ENCODE measurements at regions not wholly inside any gene's neighbourhood (a gene's known extent, or its start where the extent isn't known, plus 50 kb on each side); places are given as distances from the start of the nearest gene placed in this dataset.
"Not testable (repeated sequence)": the region's sequence is repeated elsewhere in the genome, so short reads cannot be mapped to it uniquely, and the experiment has no call there.

DNA sequence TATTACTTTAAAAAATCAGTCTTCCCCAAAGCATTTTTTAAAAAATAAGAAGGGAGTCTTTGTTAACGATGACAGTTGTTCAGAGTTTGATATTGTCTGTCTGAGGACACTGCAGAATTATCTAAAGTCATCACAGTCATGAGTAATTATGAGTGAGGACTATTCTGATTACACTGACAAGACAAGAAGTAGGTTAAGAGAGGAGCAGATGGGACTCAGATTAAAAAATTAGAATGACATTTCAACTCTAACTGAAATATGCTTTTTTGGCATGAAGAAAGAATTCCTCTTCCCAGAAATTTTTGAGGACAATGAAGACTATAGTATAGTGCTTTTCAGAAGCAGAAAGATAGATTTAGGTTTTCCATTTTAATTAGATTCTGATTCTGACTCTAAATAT is 456.5 kb downstream of the EPHA7 start:
- TF ChIP-seq, protein P1, sequence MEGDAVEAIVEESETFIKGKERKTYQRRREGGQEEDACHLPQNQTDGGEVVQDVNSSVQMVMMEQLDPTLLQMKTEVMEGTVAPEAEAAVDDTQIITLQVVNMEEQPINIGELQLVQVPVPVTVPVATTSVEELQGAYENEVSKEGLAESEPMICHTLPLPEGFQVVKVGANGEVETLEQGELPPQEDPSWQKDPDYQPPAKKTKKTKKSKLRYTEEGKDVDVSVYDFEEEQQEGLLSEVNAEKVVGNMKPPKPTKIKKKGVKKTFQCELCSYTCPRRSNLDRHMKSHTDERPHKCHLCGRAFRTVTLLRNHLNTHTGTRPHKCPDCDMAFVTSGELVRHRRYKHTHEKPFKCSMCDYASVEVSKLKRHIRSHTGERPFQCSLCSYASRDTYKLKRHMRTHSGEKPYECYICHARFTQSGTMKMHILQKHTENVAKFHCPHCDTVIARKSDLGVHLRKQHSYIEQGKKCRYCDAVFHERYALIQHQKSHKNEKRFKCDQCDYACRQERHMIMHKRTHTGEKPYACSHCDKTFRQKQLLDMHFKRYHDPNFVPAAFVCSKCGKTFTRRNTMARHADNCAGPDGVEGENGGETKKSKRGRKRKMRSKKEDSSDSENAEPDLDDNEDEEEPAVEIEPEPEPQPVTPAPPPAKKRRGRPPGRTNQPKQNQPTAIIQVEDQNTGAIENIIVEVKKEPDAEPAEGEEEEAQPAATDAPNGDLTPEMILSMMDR (IDR thresholded peaks at IDR 0.05; ENCODE audit: extremely low read depth, missing control alignments): no peak

GRCh38 chr6:92952111-92952510 is 467.2 kb downstream of the EPHA7 start:
- DNase-seq (ENCODE audit: low spot score): not testable (repeated sequence)

More for the DNA sequence above, 456.5 kb downstream of the EPHA7 start:
- DNase-seq (ENCODE audit: low spot score): no peak

DNA sequence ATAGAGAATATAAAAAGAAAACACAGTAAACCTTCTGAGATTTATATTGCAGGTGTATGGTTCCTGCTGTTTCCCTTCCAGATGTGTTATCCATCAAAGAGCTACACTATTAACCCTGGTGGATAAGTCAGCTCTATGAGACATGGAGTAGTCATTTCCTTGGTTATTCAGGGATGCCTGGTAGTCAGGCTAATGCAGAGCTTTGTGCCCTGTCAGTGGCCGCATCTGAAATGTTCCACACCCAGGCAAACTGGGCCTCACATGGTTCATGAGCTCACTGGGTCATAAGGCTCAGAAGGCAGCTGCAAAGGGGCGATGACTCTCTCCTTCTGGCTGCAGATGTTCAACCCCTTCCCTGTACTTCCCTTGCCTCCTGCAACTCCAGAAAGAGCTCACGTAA is 473.6 kb downstream of the EPHA7 start:
- TF ChIP-seq, protein P1 (IDR thresholded peaks at IDR 0.05; ENCODE audit: extremely low read depth, missing control alignments): no peak
- DNase-seq (ENCODE audit: low spot score): no peak

DNA sequence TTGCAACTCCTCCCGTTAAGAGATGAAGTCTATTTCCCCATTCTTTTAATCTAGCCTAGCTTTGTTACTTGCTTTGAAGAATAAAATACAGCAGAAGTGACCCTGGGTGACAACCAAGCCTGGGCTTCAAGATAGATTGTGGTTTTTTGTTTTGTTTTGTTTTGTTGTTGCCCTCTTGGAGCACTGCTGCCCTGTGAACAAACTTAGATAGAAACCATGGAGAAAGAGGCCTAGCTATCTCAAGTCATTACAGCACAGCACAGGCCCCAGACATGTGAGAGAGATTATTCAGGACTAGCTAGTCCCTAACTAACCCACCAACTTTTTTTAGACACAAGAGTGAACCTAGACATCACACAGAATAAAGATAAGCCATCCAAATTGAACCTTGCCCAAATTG is 475.2 kb downstream of the EPHA7 start:
- DNase-seq (ENCODE audit: low spot score): no peak
- TF ChIP-seq, protein P1 (IDR thresholded peaks at IDR 0.05; ENCODE audit: extremely low read depth, missing control alignments): no peak

DNA sequence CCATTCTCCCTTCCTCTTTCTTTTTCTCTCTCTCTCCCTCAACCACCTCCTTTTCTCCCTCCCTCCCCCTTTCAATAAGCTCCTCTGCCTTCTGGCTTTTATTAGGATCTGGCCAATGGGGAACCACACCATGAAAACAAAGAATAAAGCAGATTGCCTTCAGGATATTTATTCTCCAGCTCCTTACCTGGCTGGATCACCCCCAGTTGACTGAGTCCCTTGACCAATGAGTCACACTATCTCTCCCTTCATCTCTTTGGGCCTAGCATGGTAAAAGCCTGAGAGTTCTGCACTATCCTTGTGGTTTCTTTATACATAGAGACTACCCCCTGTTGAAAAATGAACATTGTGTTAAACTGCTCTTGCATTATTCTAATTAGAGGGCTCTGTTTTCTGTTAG is 476.8 kb downstream of the EPHA7 start:
- DNase-seq (ENCODE audit: low spot score): no peak
- TF ChIP-seq, protein P1 (IDR thresholded peaks at IDR 0.05; ENCODE audit: extremely low read depth, missing control alignments): no peak

- no peak for DNase-seq (ENCODE audit: low spot score)
- TF ChIP-seq, protein P1 (IDR thresholded peaks at IDR 0.05; ENCODE audit: extremely low read depth, missing control alignments): no peak
Measured at GRCh38 chr6:92934625-92935024, 484.7 kb downstream of the EPHA7 start.

DNA sequence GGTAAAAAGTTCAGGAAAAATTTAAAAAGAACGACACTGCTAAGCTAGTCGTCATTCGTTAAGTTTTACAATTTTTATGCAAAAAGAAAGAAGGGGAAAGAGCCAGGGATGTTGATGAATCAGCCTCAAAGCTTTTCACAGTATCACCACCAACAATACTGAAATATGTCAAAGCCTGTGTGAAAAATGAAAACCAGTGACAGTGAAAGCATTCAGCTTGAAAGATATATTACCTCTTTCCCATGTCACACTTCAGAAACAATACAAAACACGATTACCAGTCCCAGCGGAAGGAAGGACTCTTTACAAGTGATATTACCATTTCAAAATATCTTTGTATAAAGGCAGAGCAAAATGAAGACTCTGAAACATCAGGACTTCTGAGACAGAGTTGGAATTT is 489.2 kb downstream of the EPHA7 start:
- DNase-seq (ENCODE audit: low spot score): no peak
- TF ChIP-seq, protein P1 (IDR thresholded peaks at IDR 0.05; ENCODE audit: extremely low read depth, missing control alignments): no peak

- no peak for DNase-seq (ENCODE audit: low spot score)
- TF ChIP-seq, protein P1 (IDR thresholded peaks at IDR 0.05; ENCODE audit: extremely low read depth, missing control alignments): no peak
Measured at GRCh38 chr6:92922216-92922806, 497.0 kb downstream of the EPHA7 start.

All from GM20000 (cell line).